Cardiac fibroblast (primary cell): ENCODE measurements at regions not wholly inside any gene's neighbourhood (a gene's known extent, or its start where the extent isn't known, plus 50 kb on each side); places are given as distances from the start of the nearest gene placed in this dataset.

Source experiments
- DNase-seq, 2 donors: peaks; one replicate each; pipeline versions ENCODE4 v3.0.0 to v3.0.0-alpha.2; 2010; ENCODE audit warnings: low read depth in 2 of 2
- H3K4me3 ChIP-seq, 2 donors: replicated peaks in 1 of 2; 1 replicate in 1 of 2; 2 replicates in 1 of 2; pipeline ENCODE4 v1.5.1; 2011; ENCODE audit warnings: low read depth in 2 of 2, low read length in 2 of 2, mild to moderate bottlenecking in 2 of 2, moderate library complexity in 1 of 2
- TF ChIP-seq, protein P1 (sequence below): IDR thresholded peaks from one replicate; pipeline ENCODE4 v1.5.1; 2011; ENCODE audit warnings: low read depth, mild to moderate bottlenecking, low read length, inconsistent platforms

DNA sequence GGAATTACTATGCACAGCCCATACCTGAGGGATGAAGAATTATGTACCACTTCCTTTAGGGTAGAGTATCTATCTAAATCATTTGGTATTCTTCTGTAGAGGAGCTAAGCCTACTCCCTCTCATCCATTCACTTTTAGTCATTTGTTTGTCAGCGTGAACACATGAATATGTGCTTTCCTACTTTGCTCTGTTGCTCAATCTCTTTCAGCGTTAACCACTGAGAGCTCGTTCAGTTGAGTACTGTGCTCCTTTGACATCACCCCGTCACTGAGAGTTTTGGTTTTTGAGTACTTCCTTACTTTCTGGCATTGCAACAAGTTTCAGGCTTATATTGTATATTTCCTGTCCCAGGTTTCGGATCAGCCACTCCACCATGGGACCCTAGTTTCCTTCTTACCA lies 700.6 kb downstream of the NLGN4X start:
- no peak for DNase-seq
- H3K4me3 ChIP-seq: no peak overlapping the region
- TF ChIP-seq, protein P1, sequence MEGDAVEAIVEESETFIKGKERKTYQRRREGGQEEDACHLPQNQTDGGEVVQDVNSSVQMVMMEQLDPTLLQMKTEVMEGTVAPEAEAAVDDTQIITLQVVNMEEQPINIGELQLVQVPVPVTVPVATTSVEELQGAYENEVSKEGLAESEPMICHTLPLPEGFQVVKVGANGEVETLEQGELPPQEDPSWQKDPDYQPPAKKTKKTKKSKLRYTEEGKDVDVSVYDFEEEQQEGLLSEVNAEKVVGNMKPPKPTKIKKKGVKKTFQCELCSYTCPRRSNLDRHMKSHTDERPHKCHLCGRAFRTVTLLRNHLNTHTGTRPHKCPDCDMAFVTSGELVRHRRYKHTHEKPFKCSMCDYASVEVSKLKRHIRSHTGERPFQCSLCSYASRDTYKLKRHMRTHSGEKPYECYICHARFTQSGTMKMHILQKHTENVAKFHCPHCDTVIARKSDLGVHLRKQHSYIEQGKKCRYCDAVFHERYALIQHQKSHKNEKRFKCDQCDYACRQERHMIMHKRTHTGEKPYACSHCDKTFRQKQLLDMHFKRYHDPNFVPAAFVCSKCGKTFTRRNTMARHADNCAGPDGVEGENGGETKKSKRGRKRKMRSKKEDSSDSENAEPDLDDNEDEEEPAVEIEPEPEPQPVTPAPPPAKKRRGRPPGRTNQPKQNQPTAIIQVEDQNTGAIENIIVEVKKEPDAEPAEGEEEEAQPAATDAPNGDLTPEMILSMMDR: no peak

DNA sequence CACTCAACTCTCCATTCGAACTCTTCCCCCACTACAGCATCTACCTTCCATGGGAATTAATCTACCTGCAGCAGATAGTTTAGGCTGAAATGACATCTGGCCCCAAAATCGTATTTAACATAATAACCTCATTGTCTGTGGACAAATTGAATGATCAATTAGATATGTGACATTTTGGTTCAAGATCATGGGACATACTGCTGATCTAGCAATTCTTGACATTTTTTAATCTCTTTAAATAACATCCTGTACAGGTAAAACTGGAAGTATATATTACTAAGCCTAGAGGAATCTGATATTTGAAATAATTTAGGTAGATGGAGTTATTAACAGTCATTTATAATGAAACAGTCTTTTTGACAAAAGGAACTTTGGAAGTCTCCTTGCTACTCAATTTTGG lies 702.5 kb downstream of the NLGN4X start:
- TF ChIP-seq, protein P1: no peak
- DNase-seq: no peak
- H3K4me3 ChIP-seq: no peak overlapping the region

- no peak for DNase-seq
- TF ChIP-seq, protein P1: no peak
- no peak overlapping the region for H3K4me3 ChIP-seq
Measured at GRCh38 chrX:5490786-5491563, 737.7 kb downstream of the NLGN4X start.

GRCh38 chrX:5474282-5474681 lies 754.4 kb downstream of the NLGN4X start:
- DNase-seq: no peak
- TF ChIP-seq, protein P1: no peak
- no peak overlapping the region for H3K4me3 ChIP-seq

DNA sequence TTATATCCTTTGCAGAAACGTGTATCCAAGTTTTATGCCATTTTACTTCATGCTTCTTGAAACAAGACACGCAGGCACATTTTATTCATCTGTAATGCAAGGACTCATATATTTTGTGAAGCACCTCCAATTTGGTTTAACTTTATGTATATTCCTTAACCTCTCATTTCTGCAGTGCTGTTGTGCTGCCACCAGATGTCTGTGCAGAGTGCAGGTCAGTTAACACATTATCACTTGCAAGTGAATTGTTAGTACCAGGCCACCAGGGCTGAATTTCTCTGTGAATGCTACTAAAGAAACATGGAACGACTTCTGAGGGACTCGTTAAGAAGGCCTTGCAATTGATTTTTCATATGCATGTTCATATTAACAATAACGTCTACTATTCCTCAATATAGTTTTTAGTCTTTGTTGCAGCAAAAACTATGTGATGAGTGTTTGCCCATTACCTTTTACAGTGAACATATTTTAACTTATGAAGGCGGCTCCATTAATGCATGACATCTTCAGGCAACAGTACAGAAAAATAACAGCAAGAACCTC lies 770.3 kb downstream of the NLGN4X start:
- no peak for DNase-seq
- no peak overlapping the region for H3K4me3 ChIP-seq
- TF ChIP-seq, protein P1: no peak

GRCh38 chrX:5449323-5449722 lies 779.3 kb downstream of the NLGN4X start:
- DNase-seq: no peak
- H3K4me3 ChIP-seq: no peak overlapping the region
- TF ChIP-seq, protein P1: no peak
